Neural cell (in vitro differentiated cells): ENCODE measurements at regions not wholly inside any gene's neighbourhood (a gene's known extent, or its start where the extent isn't known, plus 50 kb on each side); places are given as distances from the start of the nearest gene placed in this dataset.

ENCODE experiments used
- H2AFZ ChIP-seq: fragments of 200-600, 300-800 bp; sonication (generic), shearing (Covaris generic); 2 replicates; pipeline ENCODE4 v1.6.0; 2014; ENCODE audit warnings: low read depth, mild to moderate bottlenecking, antibody characterized with exemption, low read length, moderate library complexity
- H3F3A ChIP-seq: fragments of 200-600 bp; shearing (Covaris generic); 2 replicates; pipeline ENCODE4 v1.6.1; 2016; ENCODE audit warnings: mild to moderate bottlenecking, moderate library complexity, mixed read lengths, antibody characterized with exemption, low read length; ENCODE audit not compliant: insufficient read depth, poor library complexity, severe bottlenecking
- H3K27ac ChIP-seq: fragments of 200-600, 300-800 bp; sonication (generic), shearing (Covaris generic); 2 replicates; pipeline ENCODE4 v1.5.1; 2014; ENCODE audit warnings: mild to moderate bottlenecking, low read length, moderate library complexity
- H3K27me3 ChIP-seq: fragments of 300-800, 200-600 bp; sonication (generic), shearing (Covaris generic); 2 replicates; pipeline ENCODE4 v1.6.0; 2014; ENCODE audit warnings: mild to moderate bottlenecking, low read depth, low read length, moderate library complexity; ENCODE audit not compliant: insufficient read depth
- H3K36me3 ChIP-seq: fragments of 300-800, 200-600 bp; sonication (generic), shearing (Covaris generic); 2 replicates; pipeline ENCODE4 v1.5.1; 2014; ENCODE audit warnings: mild to moderate bottlenecking, antibody characterized with exemption, low read length, moderate library complexity; ENCODE audit not compliant: insufficient read depth
- H3K4me2 ChIP-seq: fragments of 300-800, 200-600 bp; sonication (generic), shearing (Covaris generic); 2 replicates; pipeline ENCODE4 v1.6.0; 2014; ENCODE audit warnings: mild to moderate bottlenecking, low read length
- H3K4me3 ChIP-seq: fragments of 300-800, 200-600 bp; sonication (generic), shearing (Covaris generic); 2 replicates; pipeline ENCODE4 v1.5.1; 2014; ENCODE audit warnings: mild to moderate bottlenecking, low read length, moderate library complexity
- H3K79me2 ChIP-seq: fragments of 200-600 bp; shearing (Covaris generic); replicated peaks from 2 replicates; pipeline ENCODE4 v1.6.0; 2014; ENCODE audit warnings: mild to moderate bottlenecking, low read length, moderate library complexity; ENCODE audit not compliant: insufficient read depth
- H3K9ac ChIP-seq: fragments of 300-800, 200-600 bp; sonication (generic), shearing (Covaris generic); 2 replicates; pipeline ENCODE4 v1.6.1; 2016; ENCODE audit warnings: mild to moderate bottlenecking, low read length, mixed read lengths
- H3K9me2 ChIP-seq: fragments of 200-600 bp; shearing (Covaris generic); 2 replicates; pipeline ENCODE4 v1.6.1; 2016; ENCODE audit warnings: mild to moderate bottlenecking, low read length, mixed read lengths; ENCODE audit not compliant: insufficient read depth
- H3K9me3 ChIP-seq: fragments of 200-600, 300-800 bp; sonication (generic), shearing (Covaris generic); 2 replicates; pipeline ENCODE4 v1.6.1; 2016; ENCODE audit warnings: mild to moderate bottlenecking, mixed run types, low read length, moderate library complexity, mixed read lengths
- H4K20me1 ChIP-seq: fragments of 200-600 bp; shearing (Covaris generic); 2 replicates; pipeline ENCODE4 v1.6.1; 2016; ENCODE audit warnings: mild to moderate bottlenecking, mixed run types; ENCODE audit not compliant: insufficient read depth
- CTCF ChIP-seq: fragments of 450-650 bp; IDR thresholded peaks from 2 replicates; pipeline ENCODE4 v1.5.1; 2014; ENCODE audit warnings: antibody characterized with exemption, mild to moderate bottlenecking, moderate library complexity; ENCODE audit not compliant: poor library complexity, severe bottlenecking
- EP300 ChIP-seq: fragments of 450-650 bp; conservative IDR thresholded peaks from 2 replicates; pipeline ENCODE4 v1.6.1; 2014; ENCODE audit warnings: antibody characterized with exemption, mild to moderate bottlenecking, moderate library complexity; ENCODE audit not compliant: poor library complexity, severe bottlenecking
- EZH2 ChIP-seq: fragments of 200-600, 300-800 bp; shearing (Covaris generic), sonication (generic); IDR thresholded peaks from 2 replicates; pipeline ENCODE4 v1.6.1; 2014; ENCODE audit warnings: antibody characterized with exemption, low read length, borderline replicate concordance, mild to moderate bottlenecking; ENCODE audit not compliant: insufficient read depth, poor library complexity, severe bottlenecking
- MXI1 ChIP-seq: fragments of 450-650 bp; conservative IDR thresholded peaks from 2 replicates; pipeline ENCODE4 v1.6.1; 2014; ENCODE audit warnings: antibody characterized with exemption, mild to moderate bottlenecking; ENCODE audit not compliant: poor library complexity, severe bottlenecking
- POLR2AphosphoS5 ChIP-seq: IDR thresholded peaks from 2 replicates; pipeline ENCODE4 v1.6.1; 2012
- RAD21 ChIP-seq: fragments of 450-650 bp; conservative IDR thresholded peaks from 2 replicates; pipeline ENCODE4 v1.6.1; 2014; ENCODE audit warnings: antibody characterized with exemption, mild to moderate bottlenecking, moderate library complexity
- SMC3 ChIP-seq: fragments of 450-650 bp; conservative IDR thresholded peaks from 2 replicates; pipeline ENCODE4 v1.6.1; 2014; ENCODE audit warnings: antibody characterized with exemption, mild to moderate bottlenecking, moderate library complexity; ENCODE audit not compliant: poor library complexity
- TAF1 ChIP-seq: IDR thresholded peaks from 2 replicates; pipeline ENCODE4 v1.6.1; 2012; ENCODE audit warnings: low read depth
- TF ChIP-seq, protein P1 (sequence below): IDR thresholded peaks from 2 replicates; pipeline ENCODE4 v1.6.1; 2012; ENCODE audit warnings: borderline replicate concordance

DNA sequence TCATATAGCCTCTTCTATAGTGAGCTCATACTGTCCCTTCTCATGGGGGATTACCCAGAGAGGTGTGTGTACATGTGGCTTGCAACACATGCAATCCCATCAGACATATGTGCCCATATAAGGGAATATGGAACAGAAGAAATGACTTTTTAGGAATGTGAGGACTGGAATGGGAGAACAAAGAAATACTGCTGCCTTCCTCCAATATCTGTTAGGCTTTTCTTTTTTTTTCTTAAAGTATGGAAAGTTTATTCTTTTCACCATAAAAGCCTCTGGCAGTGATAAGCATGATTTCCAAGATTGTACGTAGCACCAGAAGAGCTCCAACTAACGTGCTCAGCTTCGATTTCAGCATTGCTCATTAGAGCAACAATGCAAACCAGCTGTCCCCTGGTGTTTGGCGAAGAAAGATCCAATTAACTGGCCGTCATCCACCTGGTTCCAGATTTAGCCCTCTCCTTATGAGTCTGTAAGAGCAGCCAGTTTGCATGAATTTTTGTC lies 113.6 kb downstream of the ADCYAP1 start (continued):
- TF ChIP-seq POLR2AphosphoS5, result no peak
- TF ChIP-seq EZH2, result no peak

DNA sequence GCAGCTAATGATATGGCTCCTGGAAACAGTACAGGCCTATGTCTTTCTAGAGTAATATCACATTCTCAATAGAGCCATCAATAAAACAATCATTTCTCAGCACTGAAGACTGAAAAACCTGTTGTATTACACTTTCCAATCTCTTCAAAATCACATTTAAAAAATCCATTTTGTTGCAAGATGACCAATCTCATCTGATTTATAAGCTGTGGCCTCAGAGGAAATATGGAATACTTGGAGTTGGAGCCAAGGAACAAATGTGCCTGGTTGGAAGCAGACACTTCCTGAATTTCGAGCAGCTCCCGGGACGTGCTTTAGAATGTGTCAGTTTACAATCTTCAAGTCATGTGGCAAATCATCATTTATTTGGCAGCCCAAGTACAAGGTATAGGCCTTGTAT lies 114.5 kb downstream of the ADCYAP1 start:
- no peak overlapping the region for H2AFZ ChIP-seq
- H3K36me3 ChIP-seq, result no peaks in the 10 kb centered on the region
- H3K79me2 ChIP-seq, result no peaks in the 10 kb centered on the region
- H3K27me3 ChIP-seq, result no peaks in the 10 kb centered on the region
- TF ChIP-seq POLR2AphosphoS5 (no peak), EZH2 (no peak), MXI1 (no peak), TAF1 (no peak), RAD21 (no peak), CTCF (no peak), EP300 (no peak), SMC3 (no peak)
- TF ChIP-seq, protein P1, sequence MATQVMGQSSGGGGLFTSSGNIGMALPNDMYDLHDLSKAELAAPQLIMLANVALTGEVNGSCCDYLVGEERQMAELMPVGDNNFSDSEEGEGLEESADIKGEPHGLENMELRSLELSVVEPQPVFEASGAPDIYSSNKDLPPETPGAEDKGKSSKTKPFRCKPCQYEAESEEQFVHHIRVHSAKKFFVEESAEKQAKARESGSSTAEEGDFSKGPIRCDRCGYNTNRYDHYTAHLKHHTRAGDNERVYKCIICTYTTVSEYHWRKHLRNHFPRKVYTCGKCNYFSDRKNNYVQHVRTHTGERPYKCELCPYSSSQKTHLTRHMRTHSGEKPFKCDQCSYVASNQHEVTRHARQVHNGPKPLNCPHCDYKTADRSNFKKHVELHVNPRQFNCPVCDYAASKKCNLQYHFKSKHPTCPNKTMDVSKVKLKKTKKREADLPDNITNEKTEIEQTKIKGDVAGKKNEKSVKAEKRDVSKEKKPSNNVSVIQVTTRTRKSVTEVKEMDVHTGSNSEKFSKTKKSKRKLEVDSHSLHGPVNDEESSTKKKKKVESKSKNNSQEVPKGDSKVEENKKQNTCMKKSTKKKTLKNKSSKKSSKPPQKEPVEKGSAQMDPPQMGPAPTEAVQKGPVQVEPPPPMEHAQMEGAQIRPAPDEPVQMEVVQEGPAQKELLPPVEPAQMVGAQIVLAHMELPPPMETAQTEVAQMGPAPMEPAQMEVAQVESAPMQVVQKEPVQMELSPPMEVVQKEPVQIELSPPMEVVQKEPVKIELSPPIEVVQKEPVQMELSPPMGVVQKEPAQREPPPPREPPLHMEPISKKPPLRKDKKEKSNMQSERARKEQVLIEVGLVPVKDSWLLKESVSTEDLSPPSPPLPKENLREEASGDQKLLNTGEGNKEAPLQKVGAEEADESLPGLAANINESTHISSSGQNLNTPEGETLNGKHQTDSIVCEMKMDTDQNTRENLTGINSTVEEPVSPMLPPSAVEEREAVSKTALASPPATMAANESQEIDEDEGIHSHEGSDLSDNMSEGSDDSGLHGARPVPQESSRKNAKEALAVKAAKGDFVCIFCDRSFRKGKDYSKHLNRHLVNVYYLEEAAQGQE, result no peak
- H3K9ac ChIP-seq, result no peak overlapping the region
- H4K20me1 ChIP-seq, result no peaks in the 10 kb centered on the region
- H3K27ac ChIP-seq, result no peak overlapping the region
- no peaks in the 10 kb centered on the region for H3K9me3 ChIP-seq
- H3F3A ChIP-seq, result no peaks in the 10 kb centered on the region
- H3K4me2 ChIP-seq, result no peak overlapping the region
- H3K4me3 ChIP-seq, result no peak overlapping the region
- no peaks in the 10 kb centered on the region for H3K9me2 ChIP-seq

DNA sequence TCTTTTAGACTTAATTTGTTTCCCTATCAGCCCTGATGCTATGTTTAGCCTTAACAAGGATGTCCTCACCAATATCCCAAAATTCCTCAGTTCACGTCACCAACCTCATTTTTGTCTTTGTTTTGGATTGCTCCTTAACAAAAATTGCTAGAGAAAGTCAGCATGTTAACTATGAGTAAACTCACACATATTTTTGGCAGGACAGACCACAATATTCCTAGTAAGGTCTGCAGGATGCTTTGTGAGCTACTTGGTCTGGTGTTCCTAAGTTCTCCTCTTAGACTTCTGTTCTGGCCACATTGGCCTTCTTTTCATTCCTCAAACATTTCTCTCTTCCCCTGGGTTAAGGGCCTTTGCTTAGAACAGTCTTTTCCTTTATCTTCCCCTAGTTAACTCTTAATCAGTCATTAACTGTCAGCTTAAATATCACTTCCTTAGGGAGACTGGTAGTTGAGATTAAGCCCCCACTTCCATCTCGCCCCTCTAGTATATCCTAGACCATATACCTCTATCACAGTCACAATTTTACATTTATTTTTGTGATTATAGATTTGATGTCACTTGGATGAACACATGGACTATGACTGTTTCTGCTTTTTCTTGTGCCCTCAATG lies 116.2 kb downstream of the ADCYAP1 start:
- TF ChIP-seq SMC3, result no peak
- TF ChIP-seq EZH2, result no peak
- no peak for TF ChIP-seq RAD21
- no peak for TF ChIP-seq CTCF
- TF ChIP-seq, protein P1, result no peak
- no peak for TF ChIP-seq POLR2AphosphoS5
- TF ChIP-seq TAF1, result no peak
- TF ChIP-seq MXI1, result no peak
- H3K4me2 ChIP-seq, result no peak overlapping the region

More for the DNA sequence above, 116.2 kb downstream of the ADCYAP1 start:
- Histone ChIP-seq H4K20me1 (no peaks in the 10 kb centered on the region), H3K9me3 (no peaks in the 10 kb centered on the region), H3K9me2 (no peaks in the 10 kb centered on the region), H3K4me3 (no peak overlapping the region), H3K27ac (no peak overlapping the region), H3K9ac (no peak overlapping the region), H3K79me2 (no peaks in the 10 kb centered on the region), H3F3A (no peaks in the 10 kb centered on the region), H3K36me3 (no peaks in the 10 kb centered on the region), H3K27me3 (no peaks in the 10 kb centered on the region), H2AFZ (no peak overlapping the region)
